ENCODE measurements at regions not wholly inside any gene's neighbourhood (a gene's known extent, or its start where the extent isn't known, plus 50 kb on each side); places are given as distances from the start of the nearest gene placed in this dataset.

DNA sequence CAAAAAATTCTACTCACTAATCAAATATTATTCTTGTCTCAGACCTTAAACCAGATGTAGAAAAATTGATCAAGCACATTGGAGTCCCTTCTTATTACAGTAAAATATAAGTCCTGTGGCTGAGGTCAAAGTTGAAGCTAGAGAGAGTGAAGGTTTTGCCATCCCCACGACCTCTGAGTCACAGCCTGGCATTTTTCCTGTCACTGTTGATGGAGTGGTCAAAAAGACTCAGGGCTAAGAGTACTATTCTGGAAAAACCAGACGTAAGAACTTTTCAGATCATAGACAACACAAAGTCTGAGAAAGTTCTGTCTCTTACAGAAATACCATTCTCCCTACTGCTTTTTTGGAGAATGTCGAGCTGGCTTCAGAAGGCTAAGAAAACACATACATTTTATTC is 323.7 kb upstream of the ANKRD30A start:
- H3K56ac ChIP-seq (replicated peaks; ENCODE audit: insufficient read length, low read depth, low read length), result no peak overlapping the region
- H4K8ac ChIP-seq (ENCODE audit: extremely low read depth, insufficient read depth, low read length), result no peak overlapping the region
- ChIA-PET CTCF (ENCODE audit: partially characterized antibody) (no interaction called here), POLR2A (ENCODE audit: partially characterized antibody) (no interaction called here)
- no peak overlapping the region for H2BK12ac ChIP-seq (ENCODE audit: low read depth, low read length)
- no peak overlapping the region for H3K23ac ChIP-seq (ENCODE audit: insufficient read length)
- no peak overlapping the region for H4K5ac ChIP-seq (ENCODE audit: insufficient read length, low read depth, low read length)
- no peaks in the 10 kb centered on the region for H4K20me1 ChIP-seq (replicated peaks in 1 of 2; ENCODE audit: control insufficient read depth in 1 of 2, insufficient read depth in 2 of 2, low read length in 2 of 2)
- no peaks in the 10 kb centered on the region for H3K79me2 ChIP-seq (ENCODE audit: control insufficient read depth in 1 of 2, insufficient read depth in 2 of 2, low read length in 2 of 2)
- no peak overlapping the region for H3K18ac ChIP-seq (ENCODE audit: extremely low read depth, low read length)
- FAIRE-seq, result no peak
- no peak overlapping the region for H3K4me3 ChIP-seq (ENCODE audit: extremely low read depth in 1 of 4, insufficient read depth in 2 of 4, low read depth in 3 of 4, low read length in 4 of 4)
- no peak overlapping the region for H2BK15ac ChIP-seq (ENCODE audit: low read length)
- peaks cover 4 to 6% of the 10 kb centered on the region in 2 experiments; a peak in 1 of 4 replicates for H3K9me3 ChIP-seq (ENCODE audit: insufficient read depth in 2 of 2, low read depth in 1 of 2, low read length in 1 of 2)
- H3K27me3 ChIP-seq (replicated peaks in 1 of 4; ENCODE audit: control insufficient read depth in 3 of 4, extremely low read depth in 1 of 4, insufficient read depth in 3 of 4, low read length in 3 of 4), result no peaks in the 10 kb centered on the region
- no peak overlapping the region for H3K9ac ChIP-seq (replicated peaks in 1 of 4; ENCODE audit: extremely low read depth in 1 of 4, low read depth in 3 of 4, low read length in 3 of 4)
- H2AK5ac ChIP-seq (ENCODE audit: low read depth, low read length), result no peak overlapping the region
- no peak overlapping the region for H3K27ac ChIP-seq (ENCODE audit: low read depth, low read length)
- H2BK120ac ChIP-seq (replicated peaks; ENCODE audit: low read depth, low read length), result no peak overlapping the region
- no peak overlapping the region for H2BK20ac ChIP-seq (ENCODE audit: low read length)
- H3K79me1 ChIP-seq (ENCODE audit: low read depth, low read length), result no peaks in the 10 kb centered on the region
- 82% methylated on average over 3 of the region's 3 CpGs; no CpG with 5 or more reads in 1 of the 2 experiments for WGBS, 2 experiments (ENCODE audit: extremely low coverage in 1 of 2, insufficient coverage in 1 of 2, insufficient read length in 1 of 2, insufficient replicate concordance in 2 of 2, low coverage in 1 of 2, low lambda C conversion rate in 2 of 2, missing lambda C conversion rate in 1 of 2)
- H3K36me3 ChIP-seq (ENCODE audit: control insufficient read depth in 2 of 4, insufficient read depth in 4 of 4, low read length in 3 of 4), result no peaks in the 10 kb centered on the region
- no peaks in the 10 kb centered on the region for H3K4me1 ChIP-seq (replicated peaks in 1 of 4; ENCODE audit: control insufficient read depth in 3 of 4, insufficient read depth in 4 of 4, low read length in 3 of 4)
- H2AFZ ChIP-seq (ENCODE audit: low read length), result no peak overlapping the region
- H3K4me2 ChIP-seq (ENCODE audit: insufficient read depth in 1 of 2, low read depth in 2 of 2, low read length in 2 of 2), result no peak overlapping the region
- no peak for DNase-seq (ENCODE audit: low read depth in 1 of 2, low spot score in 2 of 2)
- no peaks in the 10 kb centered on the region for H3K23me2 ChIP-seq (ENCODE audit: low read depth, low read length)
- no peak overlapping the region for H3K14ac ChIP-seq (ENCODE audit: insufficient read length)
- no peak overlapping the region for H4K91ac ChIP-seq (replicated peaks; ENCODE audit: insufficient read length, low read length)
- no peak overlapping the region for H3K4ac ChIP-seq (replicated peaks; ENCODE audit: insufficient read length, low read depth, low read length)
- H2BK5ac ChIP-seq (ENCODE audit: low read depth, low read length), result no peak overlapping the region
- TF ChIP-seq ASH2L (IDR thresholded peaks at IDR 0.05; ENCODE audit: low read length), result no peak
- TF ChIP-seq EZH2 (IDR thresholded peaks at IDR 0.05; ENCODE audit: low read depth, low read length, severe bottlenecking), result no peak
- TF ChIP-seq SIN3A (conservative IDR thresholded peaks at IDR 0.05 in 1 of 2, IDR thresholded peaks at IDR 0.05 in 1 of 2; ENCODE audit: low read depth in 1 of 2, low read length in 2 of 2), result no peak
- TF ChIP-seq HDAC6 (IDR thresholded peaks at IDR 0.05; ENCODE audit: low read depth, low read length), result no peak
